GM21528 (cell line): ENCODE measurements at regions not wholly inside any gene's neighbourhood (a gene's known extent, or its start where the extent isn't known, plus 50 kb on each side); places are given as distances from the start of the nearest gene placed in this dataset.

Source experiments
- ATAC-seq: cut with Tn5 transposase; IDR thresholded peaks from one replicate; pipeline ENCODE4 v1.9.1; 2021; ENCODE audit warnings: mild to moderate bottlenecking, moderate library complexity; ENCODE audit not compliant: unreplicated experiment, low FRiP score

- no peak for ATAC-seq
Observed at GRCh38 chr10:5303504-5303903, 61.3 kb upstream of the UCN3 start.

- ATAC-seq, result no peak
Observed at GRCh38 chr10:5305374-5305773, 59.4 kb upstream of the UCN3 start.

DNA sequence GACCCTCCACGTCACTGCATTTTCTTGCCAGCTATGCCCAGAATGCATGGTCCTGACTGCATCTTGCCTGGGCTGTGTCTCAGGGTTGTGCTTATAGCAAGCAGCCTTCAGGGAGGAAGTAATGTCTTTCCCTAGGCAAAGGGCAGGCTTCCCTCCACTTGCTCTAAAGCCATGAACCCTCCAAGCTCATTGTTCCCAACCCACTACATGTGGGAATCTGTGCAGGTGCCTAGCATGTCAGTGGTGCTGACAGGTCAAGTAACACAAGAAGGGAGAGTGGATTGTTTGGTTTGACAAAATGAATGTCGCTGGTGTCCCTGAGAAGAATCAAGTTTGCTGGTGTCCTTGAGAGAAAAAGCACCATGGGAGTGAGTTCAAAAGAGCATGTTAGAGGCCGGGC is 53.9 kb upstream of the UCN3 start:
- ATAC-seq, result no peak

GRCh38 chr10:5311617-5312016 is 53.1 kb upstream of the UCN3 start:
- no peak for ATAC-seq

- no peak for ATAC-seq
Observed at GRCh38 chr10:5314840-5315239, 49.9 kb upstream of the UCN3 start.
